ENCODE measurements at regions not wholly inside any gene's neighbourhood (a gene's known extent, or its start where the extent isn't known, plus 50 kb on each side); places are given as distances from the start of the nearest gene placed in this dataset.

- no peak for DNase-seq
- H3K36me3 ChIP-seq: no peaks in the 10 kb centered on the region
- no peak overlapping the region for H3K4me3 ChIP-seq
- no peak overlapping the region for H3K27ac ChIP-seq
- H3K4me1 ChIP-seq: no peaks in the 10 kb centered on the region
- H3K9me3 ChIP-seq: no peaks in the 10 kb centered on the region
- 70% methylated on average over 4 of the region's 4 CpGs for WGBS, 2 donors
- no peaks in the 10 kb centered on the region for H3K27me3 ChIP-seq
- intact Hi-C loops (cut with DNase I): no loop called here
- TF ChIP-seq POLR2A (IDR thresholded peaks at IDR 0.05): no peak
- TF ChIP-seq POLR2AphosphoS5 (IDR thresholded peaks at IDR 0.05): no peak
- TF ChIP-seq EP300 (IDR thresholded peaks at IDR 0.05): no peak
- TF ChIP-seq CTCF (IDR thresholded peaks at IDR 0.05): no peak
Measured at GRCh38 chr4:60865273-60865672, 334.9 kb upstream of the ADGRL3 start.

GRCh38 chr4:60868232-60868960 lies 331.7 kb upstream of the ADGRL3 start:
- TF ChIP-seq POLR2AphosphoS5 (IDR thresholded peaks at IDR 0.05): no peak
- TF ChIP-seq POLR2A (IDR thresholded peaks at IDR 0.05): no peak
- TF ChIP-seq CTCF (IDR thresholded peaks at IDR 0.05): no peak
- TF ChIP-seq EP300 (IDR thresholded peaks at IDR 0.05): no peak
- H3K9me3 ChIP-seq: no peaks in the 10 kb centered on the region
- no peaks in the 10 kb centered on the region for H3K4me1 ChIP-seq
- no peak overlapping the region for H3K27ac ChIP-seq
- intact Hi-C loops (cut with DNase I): no loop called here
- H3K36me3 ChIP-seq: no peaks in the 10 kb centered on the region
- WGBS, 2 donors: 69 to 82% methylated on average over 3 of the region's 3 CpGs
- DNase-seq: no peak
- H3K4me3 ChIP-seq: no peak overlapping the region
- no peaks in the 10 kb centered on the region for H3K27me3 ChIP-seq

- no peak overlapping the region for H3K4me3 ChIP-seq
- 51 to 74% methylated on average over 1 of the region's 1 CpG for WGBS, 2 donors
- H3K27me3 ChIP-seq: no peaks in the 10 kb centered on the region
- no peak for TF ChIP-seq POLR2A (IDR thresholded peaks at IDR 0.05)
- no peak for TF ChIP-seq EP300 (IDR thresholded peaks at IDR 0.05)
- TF ChIP-seq POLR2AphosphoS5 (IDR thresholded peaks at IDR 0.05): no peak
- TF ChIP-seq CTCF (IDR thresholded peaks at IDR 0.05): no peak
- no peak overlapping the region for H3K27ac ChIP-seq
- no peak for DNase-seq
- intact Hi-C loops (cut with DNase I): no loop called here
- H3K4me1 ChIP-seq: no peaks in the 10 kb centered on the region
- no peaks in the 10 kb centered on the region for H3K9me3 ChIP-seq
- H3K36me3 ChIP-seq: no peaks in the 10 kb centered on the region
Measured at GRCh38 chr4:60879135-60879701, 320.9 kb upstream of the ADGRL3 start.

GRCh38 chr4:60884587-60884986 lies 315.5 kb upstream of the ADGRL3 start:
- 40 to 53% methylated on average over 7 of the region's 7 CpGs for WGBS, 2 donors
- DNase-seq: no peak
- Histone ChIP-seq H3K27me3 (no peaks in the 10 kb centered on the region), H3K4me3 (no peak overlapping the region), H3K4me1 (no peaks in the 10 kb centered on the region), H3K36me3 (no peaks in the 10 kb centered on the region), H3K9me3 (no peaks in the 10 kb centered on the region), H3K27ac (no peak overlapping the region)
- intact Hi-C loops (cut with DNase I): no loop called here
- no peak for TF ChIP-seq POLR2A (IDR thresholded peaks at IDR 0.05)
- TF ChIP-seq POLR2AphosphoS5 (IDR thresholded peaks at IDR 0.05): no peak
- no peak for TF ChIP-seq EP300 (IDR thresholded peaks at IDR 0.05)
- TF ChIP-seq CTCF (IDR thresholded peaks at IDR 0.05): no peak

Data from sigmoid colon (tissue), 6 donors.